ENCODE measurements at regions not wholly inside any gene's neighbourhood (a gene's known extent, or its start where the extent isn't known, plus 50 kb on each side); places are given as distances from the start of the nearest gene placed in this dataset.

DNA sequence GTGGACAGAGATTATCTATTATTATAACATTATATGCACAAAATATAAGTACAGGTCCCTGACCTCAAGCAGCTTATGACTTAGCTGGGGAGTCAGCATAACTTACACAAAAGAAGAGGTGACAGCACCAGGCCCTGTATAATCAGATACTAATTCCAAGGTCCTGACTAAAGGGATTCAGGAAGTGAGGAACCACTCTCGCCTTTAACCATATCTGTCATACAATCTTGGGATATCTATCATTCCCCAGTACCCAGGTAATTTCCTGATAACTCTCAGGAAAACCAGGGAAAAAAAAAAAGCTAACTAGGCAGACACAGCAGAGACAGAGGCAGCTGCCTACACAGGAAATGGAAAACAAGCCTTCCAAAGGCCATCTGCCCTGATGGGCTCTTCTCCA is 78.5 kb upstream of the CAMK1G start:
- no peak for DNase-seq

DNA sequence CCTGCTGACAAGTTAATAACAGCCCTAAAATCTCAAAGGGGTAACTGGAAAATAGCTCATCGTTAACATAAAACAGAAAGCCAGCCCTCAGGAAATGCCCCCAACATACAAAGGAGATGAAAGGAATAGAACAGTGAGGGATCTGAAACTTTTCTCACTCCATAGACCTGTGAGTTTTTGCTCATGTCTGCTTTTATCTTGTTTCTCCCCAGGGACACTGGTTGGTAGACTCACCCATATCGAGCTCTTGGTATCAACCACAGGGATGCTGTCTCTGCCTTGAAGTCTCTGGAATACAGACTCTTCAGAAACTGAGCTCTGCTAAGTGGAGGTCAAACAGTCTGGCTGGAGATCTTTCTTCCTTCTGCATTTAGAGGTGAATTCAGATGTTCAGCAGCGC is 77.4 kb upstream of the CAMK1G start:
- no peak for DNase-seq

DNA sequence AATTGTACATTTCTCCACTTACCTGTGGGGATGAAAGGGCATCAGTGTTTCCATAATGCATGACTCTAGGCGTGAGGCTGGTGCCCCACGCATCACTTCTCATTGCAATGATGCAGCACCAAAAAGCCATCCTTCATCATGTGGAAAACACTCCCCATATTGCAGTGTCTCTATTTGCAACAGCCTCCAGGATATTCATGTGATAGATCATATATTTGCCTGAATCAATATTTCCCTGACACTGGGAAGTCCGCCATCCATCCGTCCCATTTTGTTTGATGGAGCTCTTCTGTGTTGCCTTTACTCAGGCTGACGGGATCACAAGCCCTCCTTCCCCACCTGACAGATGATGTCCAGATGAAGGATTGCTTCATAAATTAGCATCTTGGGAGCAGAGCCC is 74.5 kb upstream of the CAMK1G start:
- no peak for DNase-seq

DNA sequence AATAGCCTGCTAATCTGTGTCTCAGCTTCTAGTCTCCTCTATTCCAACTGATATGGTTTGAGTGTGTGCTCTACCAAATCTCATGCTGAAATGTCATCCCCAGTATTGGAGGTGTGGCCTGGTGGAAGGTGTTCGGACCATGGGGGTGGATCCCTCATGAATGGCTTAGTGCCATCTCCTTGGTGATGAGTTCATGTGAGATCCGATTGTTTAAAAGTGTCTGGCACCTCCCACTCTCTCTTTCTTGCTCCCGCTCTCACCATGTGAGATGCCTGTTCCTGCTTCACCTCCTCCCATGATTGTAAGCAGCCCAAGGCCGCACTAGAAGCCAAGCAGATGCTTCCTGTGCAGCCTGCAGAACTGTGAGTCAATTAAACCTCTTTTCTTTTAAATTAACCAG is 73.5 kb upstream of the CAMK1G start:
- DNase-seq: no peak

DNA sequence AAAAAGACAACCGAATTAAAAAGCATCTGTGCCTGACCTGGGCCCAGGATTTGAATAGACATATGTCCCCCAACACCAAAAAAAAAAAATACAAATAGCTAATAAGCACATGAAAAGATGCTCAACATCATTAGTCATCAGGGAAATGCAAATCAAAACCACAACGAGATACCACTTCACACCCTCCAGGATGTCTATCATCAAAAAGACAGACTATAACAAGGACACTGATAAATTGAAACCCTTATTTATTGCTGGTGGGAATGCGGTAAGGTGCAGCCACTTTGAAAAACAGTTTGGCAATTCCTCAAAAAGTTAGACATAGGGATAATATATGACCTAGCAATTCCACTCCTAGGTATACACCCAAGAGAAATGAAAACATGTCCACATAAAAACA is 72.3 kb upstream of the CAMK1G start:
- DNase-seq: no peak

DNA sequence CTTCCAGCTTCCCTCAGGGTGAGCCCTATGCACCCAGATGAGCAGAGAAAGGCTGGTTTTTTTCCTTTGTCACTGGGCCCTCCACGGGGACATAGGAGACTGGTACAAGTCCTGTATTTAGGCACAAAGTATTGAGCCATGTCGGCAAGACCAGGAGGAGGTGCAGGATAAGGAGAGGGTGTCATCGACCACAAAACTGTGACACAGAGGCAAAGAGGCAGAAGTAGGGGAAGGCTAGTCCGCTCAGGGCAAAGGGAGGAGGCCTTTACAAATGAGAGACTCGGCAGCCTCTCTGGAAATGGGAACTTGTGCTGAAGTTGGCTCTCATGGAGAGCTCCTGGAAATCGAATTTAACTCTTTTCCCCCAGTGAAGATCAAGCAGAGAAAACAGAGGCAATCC is 70.7 kb upstream of the CAMK1G start:
- no peak for DNase-seq

DNA sequence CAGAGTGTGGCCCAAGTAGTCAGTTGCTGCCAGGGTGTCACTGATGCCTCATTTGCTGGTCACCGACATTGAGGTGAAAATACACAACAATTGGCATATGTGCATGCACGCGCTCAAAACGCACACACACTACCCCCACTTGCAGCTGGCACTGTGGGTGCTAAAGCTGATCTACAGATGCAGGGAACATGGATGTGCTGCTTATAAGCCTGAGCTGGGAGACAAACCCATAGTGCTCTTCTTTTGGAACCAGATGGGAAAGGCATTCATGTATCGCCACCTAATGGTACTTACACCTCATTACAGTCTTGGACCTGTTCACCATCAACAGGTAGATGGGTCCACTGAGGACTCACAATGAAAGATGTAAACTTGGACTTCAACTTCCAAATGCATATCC is 70.3 kb upstream of the CAMK1G start:
- peak; percentile 53 for DNase-seq

DNA sequence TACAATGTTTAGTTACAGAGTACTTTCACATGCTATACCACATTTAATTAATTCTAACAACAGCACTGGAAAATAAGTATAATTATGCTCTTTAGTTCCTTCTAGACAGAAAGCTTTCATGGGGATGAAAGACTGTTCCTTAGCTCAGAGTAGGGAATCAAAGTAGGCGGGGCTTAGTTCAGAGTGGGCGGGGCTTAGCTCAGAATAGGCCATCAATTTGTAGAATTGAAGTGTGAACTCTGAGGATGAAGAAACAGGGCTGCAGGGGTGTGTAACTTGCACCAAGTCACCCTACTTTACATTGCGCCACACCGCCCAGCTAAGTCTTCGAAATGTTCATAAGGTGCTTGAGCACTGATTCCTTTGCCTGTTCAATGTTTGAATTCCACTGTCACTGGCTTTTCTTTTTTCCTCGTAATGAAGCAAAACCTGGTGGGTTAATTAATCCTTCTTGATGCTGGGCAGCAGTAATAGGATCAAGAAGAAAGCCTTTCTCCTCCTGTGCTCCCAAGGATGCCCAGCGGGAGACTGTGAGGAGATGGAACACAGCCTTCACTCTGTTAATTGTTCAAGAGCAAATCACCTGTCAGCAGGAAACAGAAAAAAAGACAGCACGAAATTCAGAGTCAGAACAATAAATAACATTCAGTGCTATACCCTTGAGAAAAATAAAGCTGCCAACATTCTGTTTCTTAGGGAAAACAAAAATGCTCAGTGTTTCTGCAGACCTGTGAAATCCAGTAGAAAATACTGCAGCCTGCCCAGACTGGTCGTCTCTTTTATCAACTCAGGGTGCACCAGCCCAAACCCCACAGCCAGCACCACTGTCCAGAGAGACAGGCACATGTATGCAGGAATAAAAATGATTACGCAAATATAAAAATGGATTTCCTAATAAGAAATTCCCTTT is 66.5 kb upstream of the CAMK1G start:
- DNase-seq: no peak

DNA sequence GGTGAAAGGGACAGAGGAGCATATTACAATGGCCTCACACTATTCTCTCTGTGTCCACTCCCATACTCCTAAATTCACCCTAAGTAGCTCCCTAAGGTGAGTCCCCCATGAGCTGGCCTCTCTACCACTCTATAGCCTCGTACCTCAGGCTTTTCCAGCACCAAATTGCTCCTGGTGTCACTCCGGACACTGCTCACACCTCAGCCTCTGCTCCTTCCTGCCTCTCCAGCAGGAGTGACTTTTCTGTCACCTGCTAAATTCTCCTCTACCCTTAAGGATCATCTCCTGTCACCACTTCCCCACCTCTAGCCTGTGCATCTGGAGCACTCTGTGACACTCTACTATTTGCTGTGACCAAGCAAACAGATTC is 65.8 kb upstream of the CAMK1G start:
- no peak for DNase-seq

DNA sequence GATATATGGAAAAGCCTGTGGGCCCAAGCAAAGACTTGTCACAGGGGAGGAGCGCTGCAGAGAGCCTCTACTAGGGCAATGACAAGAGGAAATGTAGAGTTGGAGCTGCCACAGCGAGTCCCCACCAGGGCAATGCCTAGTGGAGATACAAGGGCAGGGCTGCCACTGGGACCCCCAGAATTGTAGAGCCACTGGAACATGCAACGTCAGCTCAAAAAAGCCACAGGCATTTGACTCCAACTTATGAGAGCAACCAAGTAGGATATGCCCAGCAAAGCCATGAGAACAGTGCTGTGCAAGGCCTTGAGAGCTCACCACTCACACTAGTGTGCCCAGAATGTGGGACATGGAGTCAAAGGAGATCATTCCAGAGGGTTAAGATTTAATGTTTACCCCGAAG is 63.7 kb upstream of the CAMK1G start:
- no peak for DNase-seq

DNA sequence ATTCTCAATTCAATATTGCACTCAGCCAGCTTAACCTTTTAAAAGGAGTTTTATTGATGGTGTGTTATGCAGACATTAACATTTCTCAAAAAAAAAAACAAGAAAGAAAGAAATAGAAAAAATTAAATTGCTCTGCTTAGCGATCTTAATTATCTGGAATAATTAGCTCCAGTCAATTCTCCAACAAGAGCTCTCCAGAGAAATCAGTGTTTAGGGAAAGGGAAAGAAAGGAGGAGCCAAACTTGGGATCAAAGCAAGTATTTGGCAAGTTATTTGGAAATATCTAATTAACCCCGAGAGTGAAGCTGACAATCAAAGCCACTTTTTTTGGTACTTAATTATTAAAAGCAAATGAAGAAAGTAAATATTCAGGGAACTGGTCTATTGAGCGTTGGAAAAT is 60.7 kb upstream of the CAMK1G start:
- no peak for DNase-seq

DNA sequence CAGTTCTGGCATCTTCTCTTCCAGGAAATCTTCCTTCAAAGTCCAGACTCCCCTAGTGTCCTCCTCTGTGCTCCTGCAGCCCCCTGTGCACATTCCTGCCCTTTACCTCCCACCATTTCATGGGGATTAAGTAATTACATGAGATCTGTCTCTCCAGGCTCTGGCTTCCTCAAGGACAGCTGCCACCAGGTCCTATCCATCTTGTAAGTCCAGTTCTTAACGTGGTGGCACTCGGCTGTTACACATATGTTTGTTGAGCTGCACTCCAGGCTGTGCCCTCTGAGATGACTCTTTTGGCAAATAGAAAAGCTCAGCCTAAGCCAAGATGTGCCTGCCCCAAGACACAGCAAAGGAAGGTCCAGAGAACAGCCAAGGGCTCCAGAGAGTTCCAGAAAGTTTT is 57.4 kb upstream of the CAMK1G start:
- no peak for DNase-seq

DNA sequence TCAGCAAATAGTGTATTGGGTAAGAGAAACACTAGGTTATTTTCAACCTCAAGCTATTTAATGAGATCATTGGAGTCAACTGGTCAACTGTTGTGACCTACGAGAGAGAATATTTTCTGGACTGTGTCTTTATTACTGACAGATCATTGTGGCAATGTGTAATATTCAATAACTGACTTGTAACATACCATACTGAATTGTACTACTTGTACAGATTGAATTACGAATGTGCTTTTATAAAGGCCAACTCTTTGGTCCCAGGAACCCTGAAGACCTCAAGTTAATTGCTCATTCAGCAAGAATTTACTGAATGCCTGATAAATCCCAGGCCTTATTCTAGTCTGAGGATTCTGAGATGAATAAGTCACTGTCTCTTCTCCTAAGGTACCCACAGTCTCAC is 56.1 kb upstream of the CAMK1G start:
- no peak for DNase-seq

DNA sequence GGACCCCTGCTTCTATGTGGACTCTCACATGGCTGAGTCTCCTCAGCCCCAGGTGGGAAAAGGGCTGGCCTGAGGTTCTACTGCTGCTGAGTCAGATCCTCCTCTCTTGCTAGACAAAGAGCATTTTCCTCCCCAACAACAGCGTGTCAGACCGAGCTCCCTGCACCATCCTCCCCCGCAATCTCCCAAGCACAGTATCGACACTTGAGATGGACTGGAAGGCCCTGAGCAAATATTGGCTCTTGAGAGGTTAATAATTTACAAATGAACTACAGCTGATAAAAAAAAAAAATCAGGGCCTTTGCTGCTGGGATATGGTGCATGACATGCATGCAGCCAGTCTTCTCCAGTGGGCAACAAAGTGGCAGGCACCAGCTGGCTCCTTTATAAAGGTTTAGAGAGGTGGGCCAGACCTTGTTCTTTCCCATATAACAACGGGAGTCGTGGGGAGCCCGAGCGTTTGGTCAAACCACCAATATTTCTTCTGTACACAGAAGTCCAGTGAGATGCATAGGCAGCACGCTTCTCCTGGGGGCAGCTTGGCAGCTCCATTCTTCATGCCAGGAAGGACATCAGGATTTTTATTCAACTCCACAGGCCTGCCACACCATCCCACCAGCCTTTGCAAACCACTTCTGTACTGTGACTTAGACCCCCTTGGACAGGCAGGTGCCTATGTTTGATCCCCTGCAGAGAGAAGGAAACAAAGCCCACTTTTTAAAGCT is 55.4 kb upstream of the CAMK1G start:
- no peak for DNase-seq

DNA sequence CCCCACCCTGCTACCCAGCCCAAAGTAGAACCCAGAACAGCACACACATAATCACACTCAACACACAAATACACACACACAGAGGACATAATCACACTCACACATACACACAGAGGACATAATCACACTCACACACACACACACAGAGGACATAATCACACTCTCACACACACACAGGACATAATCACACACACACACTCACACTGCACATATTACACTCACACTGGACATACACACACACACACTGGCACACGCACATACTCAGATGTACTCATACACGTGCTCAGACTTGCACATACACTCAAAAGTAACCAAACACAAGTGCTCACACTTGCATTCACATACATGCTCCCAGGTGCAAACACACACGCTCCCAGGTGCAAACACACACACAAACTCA is 54.3 kb upstream of the CAMK1G start:
- no peak for DNase-seq

DNA sequence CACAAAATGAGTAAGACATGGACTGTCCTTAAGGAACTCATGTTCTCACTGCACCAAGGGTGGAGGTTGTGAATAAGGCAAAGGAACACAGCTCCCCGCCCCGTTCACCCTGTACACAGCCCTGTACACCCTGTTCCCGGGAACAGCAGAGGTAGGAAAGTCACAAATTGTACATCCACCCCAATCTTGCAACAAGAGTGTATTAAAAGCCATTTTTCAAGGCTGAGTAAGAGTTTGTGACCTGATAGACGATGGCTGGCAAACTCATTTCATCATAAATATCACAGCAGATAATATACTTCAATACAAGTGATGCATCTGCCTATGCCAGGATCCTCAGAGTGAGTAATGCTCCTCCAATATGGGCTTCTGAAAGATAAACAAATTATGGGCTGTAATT is 52.5 kb upstream of the CAMK1G start:
- DNase-seq: peak; percentile 35

DNA sequence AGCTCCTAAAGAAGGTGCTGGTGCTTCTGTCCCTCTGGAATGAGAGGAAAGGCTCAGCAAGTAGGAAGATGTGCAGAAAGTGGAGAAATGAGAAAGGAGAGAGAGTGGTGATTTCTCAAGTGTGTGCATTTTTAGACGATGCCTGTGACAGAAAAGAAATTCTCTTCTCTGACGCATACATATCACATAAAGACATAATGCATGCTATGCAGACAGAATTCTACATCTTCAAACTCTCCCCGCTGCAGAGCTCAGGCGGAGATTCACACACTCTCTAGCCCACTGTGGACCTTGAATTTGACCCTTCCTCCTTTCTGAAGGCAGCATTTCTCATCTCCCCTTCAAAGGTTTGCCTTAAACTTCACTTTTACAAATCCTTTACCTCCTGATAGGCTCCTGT is 52.0 kb upstream of the CAMK1G start:
- DNase-seq: no peak

All from COR-L47 (cell line).